HG02571 (cell line): ENCODE measurements at regions not wholly inside any gene's neighbourhood (a gene's known extent, or its start where the extent isn't known, plus 50 kb on each side); places are given as distances from the start of the nearest gene placed in this dataset.
"Not testable (repeated sequence)": the region's sequence is repeated elsewhere in the genome, so short reads cannot be mapped to it uniquely, and the experiment has no call there.

ENCODE experiments used
- ATAC-seq: cut with Tn5 transposase; IDR thresholded peaks from one replicate; pipeline ENCODE4 v1.9.1; 2021; ENCODE audit warnings: mild to moderate bottlenecking, moderate library complexity; ENCODE audit not compliant: unreplicated experiment

- ATAC-seq, result no peak
These were observed 142.5 kb downstream of the LCA5 start for GRCh38 chr6:79394690-79395089.

- ATAC-seq, result no peak
These were observed 145.1 kb downstream of the LCA5 start for GRCh38 chr6:79392094-79392493.

GRCh38 chr6:79391480-79391879 lies 145.8 kb downstream of the LCA5 start:
- ATAC-seq, result no peak

- no peak for ATAC-seq
These were observed 151.3 kb downstream of the LCA5 start for GRCh38 chr6:79385893-79386292.

- ATAC-seq, result no peak
These were observed 150.9 kb upstream of the HMGN3 start for GRCh38 chr6:79385333-79385732.

- no peak for ATAC-seq
These were observed 150.4 kb upstream of the HMGN3 start for GRCh38 chr6:79384845-79385244.

- no peak for ATAC-seq
These were observed 144.5 kb upstream of the HMGN3 start for GRCh38 chr6:79378957-79379356.

GRCh38 chr6:79377888-79378348 lies 143.4 kb upstream of the HMGN3 start:
- no peak for ATAC-seq

GRCh38 chr6:79377047-79377446 lies 142.6 kb upstream of the HMGN3 start:
- ATAC-seq, result no peak

- no peak for ATAC-seq
These were observed 141.3 kb upstream of the HMGN3 start for GRCh38 chr6:79375635-79376337.

- ATAC-seq, result no peak
These were observed 139.8 kb upstream of the HMGN3 start for GRCh38 chr6:79374308-79374707.

- no peak for ATAC-seq
These were observed 139.4 kb upstream of the HMGN3 start for GRCh38 chr6:79373880-79374279.

- no peak for ATAC-seq
These were observed 138.8 kb upstream of the HMGN3 start for GRCh38 chr6:79373246-79373645.

GRCh38 chr6:79372757-79373156 lies 138.3 kb upstream of the HMGN3 start:
- ATAC-seq, result no peak

- no peak for ATAC-seq
These were observed 134.5 kb upstream of the HMGN3 start for GRCh38 chr6:79369026-79369425.

GRCh38 chr6:79363441-79363840 lies 129.0 kb upstream of the HMGN3 start:
- not testable (repeated sequence) for ATAC-seq

- not testable (repeated sequence) for ATAC-seq
These were observed 126.6 kb upstream of the HMGN3 start for GRCh38 chr6:79361074-79361473.

- no peak for ATAC-seq
These were observed 118.7 kb upstream of the HMGN3 start for GRCh38 chr6:79353226-79353625.

GRCh38 chr6:79338493-79338892 lies 104.0 kb upstream of the HMGN3 start:
- ATAC-seq, result no peak

- peak; percentile 88 for ATAC-seq
These were observed 100.7 kb upstream of the HMGN3 start for GRCh38 chr6:79335133-79335674.

- peak; percentile 6 for ATAC-seq
These were observed 100.2 kb upstream of the HMGN3 start for GRCh38 chr6:79334674-79335073.

- ATAC-seq, result no peak
These were observed 96.2 kb upstream of the HMGN3 start for GRCh38 chr6:79330704-79331103.

GRCh38 chr6:79313254-79313653 lies 78.8 kb upstream of the HMGN3 start:
- ATAC-seq, result no peak
